Astrocyte of the cerebellum (primary cell): ENCODE measurements at regions not wholly inside any gene's neighbourhood (a gene's known extent, or its start where the extent isn't known, plus 50 kb on each side); places are given as distances from the start of the nearest gene placed in this dataset.

Experiments used
- DNase-seq: peaks from one replicate; pipeline ENCODE4 v3.0.0-alpha.2; 2011; ENCODE audit warnings: low read depth
- H3K4me3 ChIP-seq: 2 replicates; pipeline ENCODE4 v1.5.1; 2011; ENCODE audit warnings: mild to moderate bottlenecking, low read depth, low read length, moderate library complexity
- CTCF ChIP-seq: IDR thresholded peaks from 2 replicates; pipeline ENCODE4 v1.5.1; 2012; ENCODE audit warnings: low read length, low read depth, moderate library complexity, mild to moderate bottlenecking; ENCODE audit errors: missing control alignments
- in situ Hi-C: cut with HindIII; loops from 2 replicates; pipeline ENCODE4 v1.10.0; 2017; ENCODE audit warnings: low sequenced_read_pairs

GRCh38 chr3:150132101-150132749 is 161.5 kb upstream of the PFN2 start:
- no peak for DNase-seq
- in situ Hi-C loops = no loop called here
- no peak overlapping the region for H3K4me3 ChIP-seq
- TF ChIP-seq CTCF = no peak

GRCh38 chr3:150131663-150132062 is 161.0 kb upstream of the PFN2 start:
- no peak overlapping the region for H3K4me3 ChIP-seq
- in situ Hi-C loops = no loop called here
- TF ChIP-seq CTCF = no peak
- DNase-seq = no peak

GRCh38 chr3:150130404-150131100 is 159.9 kb upstream of the PFN2 start:
- in situ Hi-C loops = no loop called here
- DNase-seq = no peak
- no peak for TF ChIP-seq CTCF
- no peak overlapping the region for H3K4me3 ChIP-seq

- H3K4me3 ChIP-seq = no peak overlapping the region
- TF ChIP-seq CTCF = no peak
- in situ Hi-C loops = no loop called here
- DNase-seq = no peak
Observed at GRCh38 chr3:150129166-150129565, 158.5 kb upstream of the PFN2 start.

- TF ChIP-seq CTCF = no peak
- no peak for DNase-seq
- in situ Hi-C loops = no loop called here
Observed at GRCh38 chr3:150128126-150128525, 157.4 kb upstream of the PFN2 start.

GRCh38 chr3:150127011-150127490 is 156.4 kb upstream of the PFN2 start:
- no peak for DNase-seq
- in situ Hi-C loops = no loop called here
- TF ChIP-seq CTCF = no peak
- no peak overlapping the region for H3K4me3 ChIP-seq

More at GRCh38 chr3:150128126-150128525, 157.4 kb upstream of the PFN2 start:
- no peak overlapping the region for H3K4me3 ChIP-seq
